Nephron (organoid): ENCODE measurements at regions not wholly inside any gene's neighbourhood (a gene's known extent, or its start where the extent isn't known, plus 50 kb on each side); places are given as distances from the start of the nearest gene placed in this dataset.

ENCODE experiments used
- H3K27ac Mint-ChIP-seq, 3 experiments: 2 replicates each; pipeline ENCODE4 v1.8.0; 2020; ENCODE audit warnings: mixed read lengths in 3 of 3, mild to moderate bottlenecking in 2 of 3, moderate library complexity in 1 of 3
- H3K27me3 Mint-ChIP-seq: 2 replicates; pipeline ENCODE4 v1.8.0; 2021; ENCODE audit warnings: low read depth, mild to moderate bottlenecking, moderate library complexity, mixed read lengths
- H3K36me3 Mint-ChIP-seq: 2 replicates; pipeline ENCODE4 v1.8.0; 2020; ENCODE audit warnings: low read depth, mixed read lengths
- H3K4me1 Mint-ChIP-seq: 2 replicates; pipeline ENCODE4 v1.8.0; 2020; ENCODE audit warnings: mixed read lengths
- H3K4me3 Mint-ChIP-seq, 3 experiments: 2 replicates each; pipeline ENCODE4 v1.8.0; 2020; ENCODE audit warnings: mild to moderate bottlenecking in 3 of 3, mixed read lengths in 3 of 3, moderate library complexity in 2 of 3
- H3K9me3 Mint-ChIP-seq: 2 replicates; pipeline ENCODE4 v1.8.0; 2020; ENCODE audit warnings: mixed read lengths
- TF ChIP-seq, protein P1 (sequence below), 3 experiments: fragments of 200-600 bp; sonication (generic); IDR thresholded peaks; one replicate each; pipeline ENCODE4 v1.5.0; 2021; ENCODE audit warnings: antibody characterized with exemption in 3 of 3; ENCODE audit not compliant: unreplicated experiment in 3 of 3

DNA sequence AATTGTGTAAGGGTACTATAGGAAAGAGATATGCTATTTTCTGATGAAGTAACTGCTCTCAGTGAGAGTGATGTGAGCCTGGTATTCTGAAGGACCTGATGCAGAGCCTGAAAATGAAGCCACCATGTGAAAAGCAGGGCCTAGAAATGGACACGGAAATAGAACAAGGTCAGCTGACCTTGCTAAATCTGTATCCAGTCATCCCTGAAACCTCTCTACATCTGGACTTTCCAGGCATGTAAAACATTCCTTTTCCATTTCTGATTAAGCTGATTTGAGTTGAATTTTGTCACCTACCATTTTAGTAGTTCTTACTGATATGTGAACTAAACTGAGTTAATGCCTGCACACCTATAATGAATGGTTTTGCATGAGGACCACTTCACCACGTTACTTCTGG lies 72.4 kb upstream of the NEIL3 start:
- no peak overlapping the region for H3K4me3 Mint-ChIP-seq
- TF ChIP-seq, protein P1, sequence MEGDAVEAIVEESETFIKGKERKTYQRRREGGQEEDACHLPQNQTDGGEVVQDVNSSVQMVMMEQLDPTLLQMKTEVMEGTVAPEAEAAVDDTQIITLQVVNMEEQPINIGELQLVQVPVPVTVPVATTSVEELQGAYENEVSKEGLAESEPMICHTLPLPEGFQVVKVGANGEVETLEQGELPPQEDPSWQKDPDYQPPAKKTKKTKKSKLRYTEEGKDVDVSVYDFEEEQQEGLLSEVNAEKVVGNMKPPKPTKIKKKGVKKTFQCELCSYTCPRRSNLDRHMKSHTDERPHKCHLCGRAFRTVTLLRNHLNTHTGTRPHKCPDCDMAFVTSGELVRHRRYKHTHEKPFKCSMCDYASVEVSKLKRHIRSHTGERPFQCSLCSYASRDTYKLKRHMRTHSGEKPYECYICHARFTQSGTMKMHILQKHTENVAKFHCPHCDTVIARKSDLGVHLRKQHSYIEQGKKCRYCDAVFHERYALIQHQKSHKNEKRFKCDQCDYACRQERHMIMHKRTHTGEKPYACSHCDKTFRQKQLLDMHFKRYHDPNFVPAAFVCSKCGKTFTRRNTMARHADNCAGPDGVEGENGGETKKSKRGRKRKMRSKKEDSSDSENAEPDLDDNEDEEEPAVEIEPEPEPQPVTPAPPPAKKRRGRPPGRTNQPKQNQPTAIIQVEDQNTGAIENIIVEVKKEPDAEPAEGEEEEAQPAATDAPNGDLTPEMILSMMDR (IDR thresholded peaks at IDR 0.05; ENCODE audit: unreplicated experiment in 3 of 3): no peak
- no peaks in the 10 kb centered on the region for H3K4me1 Mint-ChIP-seq
- H3K27ac Mint-ChIP-seq: no peak overlapping the region
- peaks cover 4% of the 10 kb centered on the region for H3K27me3 Mint-ChIP-seq
- no peaks in the 10 kb centered on the region for H3K36me3 Mint-ChIP-seq
- H3K9me3 Mint-ChIP-seq: no peaks in the 10 kb centered on the region

DNA sequence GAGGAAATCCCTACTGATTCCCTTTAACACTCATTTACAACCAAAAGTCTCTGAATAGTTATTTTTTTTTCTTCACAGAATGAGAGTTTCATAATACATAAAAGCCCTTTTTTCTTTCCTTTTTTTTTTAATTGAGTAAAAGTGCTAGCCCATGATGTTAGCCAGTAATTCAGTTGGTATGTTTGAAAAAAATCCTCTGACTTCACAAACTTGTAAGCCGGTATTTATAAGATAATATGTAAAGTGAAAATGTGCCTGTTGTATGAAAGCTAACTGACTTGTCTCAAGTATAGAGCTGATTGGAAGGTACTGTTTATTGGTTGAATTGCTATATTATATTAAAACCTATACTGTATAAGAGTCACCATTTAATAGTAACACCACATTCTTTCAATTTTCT lies 70.2 kb upstream of the NEIL3 start:
- H3K27ac Mint-ChIP-seq: no peak overlapping the region
- no peak overlapping the region for H3K4me3 Mint-ChIP-seq
- no peaks in the 10 kb centered on the region for H3K9me3 Mint-ChIP-seq
- no peaks in the 10 kb centered on the region for H3K36me3 Mint-ChIP-seq
- TF ChIP-seq, protein P1 (IDR thresholded peaks at IDR 0.05; ENCODE audit: unreplicated experiment in 3 of 3): no peak
- peaks cover 4% of the 10 kb centered on the region for H3K27me3 Mint-ChIP-seq
- no peaks in the 10 kb centered on the region for H3K4me1 Mint-ChIP-seq

DNA sequence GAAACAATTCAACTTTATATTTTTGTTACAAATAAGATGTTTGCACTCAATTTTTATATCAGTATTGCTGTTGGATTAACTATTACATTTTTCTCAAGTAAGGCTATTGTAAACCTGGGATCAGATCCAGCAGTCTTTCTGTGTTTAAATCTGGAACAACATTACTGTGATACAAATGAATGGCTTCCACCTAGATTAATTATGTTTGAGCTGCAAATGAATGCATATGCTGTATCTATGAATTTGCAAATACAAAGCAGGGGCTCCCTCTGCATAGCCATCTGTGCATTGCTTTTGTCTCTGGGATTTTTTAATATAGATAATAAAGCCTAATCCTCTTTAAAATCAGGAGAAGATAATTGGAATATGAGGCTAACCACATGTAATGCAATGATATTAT lies 69.8 kb upstream of the NEIL3 start:
- no peaks in the 10 kb centered on the region for H3K9me3 Mint-ChIP-seq
- H3K4me1 Mint-ChIP-seq: no peaks in the 10 kb centered on the region
- TF ChIP-seq, protein P1 (IDR thresholded peaks at IDR 0.05; ENCODE audit: unreplicated experiment in 3 of 3): peak in 1 of 3 experiments; percentile 19
- no peak overlapping the region for H3K27ac Mint-ChIP-seq
- peaks cover 4% of the 10 kb centered on the region for H3K27me3 Mint-ChIP-seq
- no peaks in the 10 kb centered on the region for H3K36me3 Mint-ChIP-seq
- H3K4me3 Mint-ChIP-seq: no peak overlapping the region

DNA sequence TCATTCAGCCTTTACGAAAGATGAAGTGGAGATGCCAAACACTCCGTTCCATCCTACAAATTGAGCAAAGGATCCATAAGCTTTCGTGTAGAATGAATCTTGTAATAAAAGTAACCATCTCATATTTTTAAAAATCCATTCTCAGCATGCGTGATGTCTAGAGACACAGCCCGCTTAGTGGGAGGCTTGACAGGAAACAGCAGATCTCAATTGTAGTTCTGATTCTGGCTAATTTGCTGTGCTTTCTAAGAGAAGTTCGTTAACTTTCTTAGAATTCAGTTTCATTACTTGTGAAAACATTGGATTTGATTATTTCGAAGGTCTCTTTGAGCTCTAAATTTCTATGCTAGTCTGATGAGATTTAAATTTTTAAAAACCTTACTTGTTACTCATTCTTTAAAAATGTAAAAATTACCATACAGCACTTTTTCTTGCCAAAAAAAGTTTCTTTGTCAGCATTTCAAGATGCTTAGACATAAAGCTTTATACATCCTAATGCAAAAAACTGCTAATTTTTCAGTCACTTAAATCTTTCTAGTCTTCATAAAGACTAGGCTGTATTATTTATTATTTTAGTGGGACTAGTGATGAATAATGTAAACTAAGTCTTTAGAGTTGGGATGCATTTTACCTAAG lies 66.9 kb upstream of the NEIL3 start:
- Mint-ChIP-seq H3K27me3 (peaks cover 4% of the 10 kb centered on the region), H3K9me3 (no peaks in the 10 kb centered on the region), H3K4me1 (no peaks in the 10 kb centered on the region), H3K27ac (no peak overlapping the region), H3K4me3 (no peak overlapping the region), H3K36me3 (no peaks in the 10 kb centered on the region)
- TF ChIP-seq, protein P1 (IDR thresholded peaks at IDR 0.05; ENCODE audit: unreplicated experiment in 3 of 3): no peak

DNA sequence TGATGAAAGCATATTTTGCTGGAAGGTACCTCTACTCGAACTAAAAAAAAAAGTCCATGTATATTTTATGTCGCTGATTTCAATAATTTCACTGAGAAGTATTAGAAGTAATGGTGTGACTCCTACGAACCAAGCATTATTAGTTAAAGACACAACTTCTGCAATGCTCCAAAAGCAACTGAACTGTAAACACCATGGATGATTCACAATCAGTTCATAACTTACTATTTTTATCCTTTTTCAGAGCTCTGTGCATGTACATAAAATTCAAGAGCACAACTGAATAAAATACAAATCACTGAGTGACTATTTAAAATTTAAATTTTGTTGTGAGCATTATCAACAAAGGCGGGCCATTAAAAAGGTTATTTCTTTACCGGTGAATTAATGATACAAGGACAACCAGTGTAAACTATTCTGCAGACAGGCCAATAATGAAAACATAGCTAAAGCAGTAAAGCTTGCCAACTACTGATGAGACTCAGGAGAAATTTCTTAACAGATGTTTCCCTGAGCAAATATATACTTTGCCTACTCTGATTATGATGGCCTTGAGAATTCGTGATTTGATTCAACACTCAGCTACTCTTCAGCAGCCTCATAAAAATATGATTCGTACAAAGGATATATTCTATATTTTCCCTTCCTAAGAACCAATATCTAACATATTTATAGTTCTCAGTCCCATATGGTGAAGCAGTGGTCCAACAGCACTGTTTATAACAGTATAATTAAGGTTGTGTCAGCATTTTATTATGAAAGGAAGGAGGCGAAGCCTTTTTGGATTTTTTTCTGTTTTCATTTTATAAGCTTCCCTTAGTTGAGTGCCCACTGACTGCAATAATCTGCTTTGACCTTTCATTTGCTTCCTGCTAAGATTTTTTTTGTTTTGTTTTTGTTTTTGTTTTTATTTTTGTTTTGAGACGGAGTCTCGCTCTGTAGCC lies 62.8 kb upstream of the NEIL3 start:
- Mint-ChIP-seq H3K27me3 (peaks cover 8% of the 10 kb centered on the region), H3K36me3 (no peaks in the 10 kb centered on the region), H3K27ac (no peak overlapping the region), H3K4me1 (no peaks in the 10 kb centered on the region), H3K9me3 (no peaks in the 10 kb centered on the region), H3K4me3 (no peak overlapping the region)
- TF ChIP-seq, protein P1 (IDR thresholded peaks at IDR 0.05; ENCODE audit: unreplicated experiment in 3 of 3): no peak
